Osteocyte (in vitro differentiated cells): ENCODE measurements at regions not wholly inside any gene's neighbourhood (a gene's known extent, or its start where the extent isn't known, plus 50 kb on each side); places are given as distances from the start of the nearest gene placed in this dataset.

Source experiments
- DNase-seq: peaks from one replicate; pipeline ENCODE4 v3.0.0; 2021; ENCODE audit warnings: mixed read lengths; ENCODE audit not compliant: unreplicated experiment; ENCODE audit errors: extremely low spot score
- H3K27ac Mint-ChIP-seq: one replicate; pipeline ENCODE4 v1.8.0; 2021; ENCODE audit warnings: mild to moderate bottlenecking, mixed read lengths; ENCODE audit not compliant: unreplicated experiment
- H3K27me3 Mint-ChIP-seq: one replicate; pipeline ENCODE4 v1.8.0; 2021; ENCODE audit warnings: mixed read lengths; ENCODE audit not compliant: unreplicated experiment
- H3K36me3 Mint-ChIP-seq: one replicate; pipeline ENCODE4 v1.8.0; 2021; ENCODE audit warnings: mixed read lengths; ENCODE audit not compliant: unreplicated experiment
- H3K4me1 Mint-ChIP-seq: one replicate; pipeline ENCODE4 v1.8.0; 2021; ENCODE audit warnings: mixed read lengths; ENCODE audit not compliant: unreplicated experiment
- H3K4me3 Mint-ChIP-seq: one replicate; pipeline ENCODE4 v1.8.0; 2021; ENCODE audit warnings: mild to moderate bottlenecking, moderate library complexity, mixed read lengths; ENCODE audit not compliant: unreplicated experiment
- H3K9me3 Mint-ChIP-seq: one replicate; pipeline ENCODE4 v1.8.0; 2021; ENCODE audit warnings: mixed read lengths; ENCODE audit not compliant: unreplicated experiment
- CTCF ChIP-seq: fragments of 200-600 bp; sonication (generic); IDR thresholded peaks from 2 replicates; pipeline ENCODE4 v1.5.0; 2021; ENCODE audit warnings: antibody characterized with exemption, mild to moderate bottlenecking, moderate library complexity

- no peak for TF ChIP-seq CTCF
- DNase-seq: no peak
- H3K4me1 Mint-ChIP-seq: no peaks in the 10 kb centered on the region
- peaks cover 24% of the 10 kb centered on the region for H3K9me3 Mint-ChIP-seq
- H3K27me3 Mint-ChIP-seq: no peaks in the 10 kb centered on the region
- no peak overlapping the region for H3K27ac Mint-ChIP-seq
- H3K36me3 Mint-ChIP-seq: no peaks in the 10 kb centered on the region
- no peak overlapping the region for H3K4me3 Mint-ChIP-seq
Measured at GRCh38 chr22:34784056-34784455, 281.9 kb upstream of the ISX start.

GRCh38 chr22:34797826-34798225 is 268.1 kb upstream of the ISX start:
- no peaks in the 10 kb centered on the region for H3K27me3 Mint-ChIP-seq
- TF ChIP-seq CTCF: no peak
- peaks cover 17% of the 10 kb centered on the region for H3K9me3 Mint-ChIP-seq
- H3K4me1 Mint-ChIP-seq: no peaks in the 10 kb centered on the region
- no peak overlapping the region for H3K27ac Mint-ChIP-seq
- no peak for DNase-seq
- no peaks in the 10 kb centered on the region for H3K36me3 Mint-ChIP-seq
- H3K4me3 Mint-ChIP-seq: no peak overlapping the region

GRCh38 chr22:34798605-34799004 is 267.4 kb upstream of the ISX start:
- Mint-ChIP-seq H3K36me3 (no peaks in the 10 kb centered on the region), H3K9me3 (peaks cover 17% of the 10 kb centered on the region), H3K4me3 (no peak overlapping the region), H3K27me3 (no peaks in the 10 kb centered on the region), H3K27ac (no peak overlapping the region), H3K4me1 (no peaks in the 10 kb centered on the region)
- no peak for DNase-seq
- no peak for TF ChIP-seq CTCF

- H3K27me3 Mint-ChIP-seq: no peaks in the 10 kb centered on the region
- TF ChIP-seq CTCF: no peak
- no peak overlapping the region for H3K4me3 Mint-ChIP-seq
- H3K27ac Mint-ChIP-seq: no peak overlapping the region
- peaks cover 17% of the 10 kb centered on the region for H3K9me3 Mint-ChIP-seq
- no peaks in the 10 kb centered on the region for H3K4me1 Mint-ChIP-seq
- no peaks in the 10 kb centered on the region for H3K36me3 Mint-ChIP-seq
- no peak for DNase-seq
Measured at GRCh38 chr22:34800260-34800980, 265.5 kb upstream of the ISX start.

- no peak for TF ChIP-seq CTCF
- Mint-ChIP-seq H3K36me3 (no peaks in the 10 kb centered on the region), H3K27me3 (no peaks in the 10 kb centered on the region), H3K4me1 (no peaks in the 10 kb centered on the region), H3K4me3 (no peak overlapping the region), H3K9me3 (peaks cover 17% of the 10 kb centered on the region), H3K27ac (no peak overlapping the region)
- DNase-seq: no peak
Measured at GRCh38 chr22:34801221-34801620, 264.7 kb upstream of the ISX start.
